HepG2 (cell line): ENCODE measurements at regions not wholly inside any gene's neighbourhood (a gene's known extent, or its start where the extent isn't known, plus 50 kb on each side); places are given as distances from the start of the nearest gene placed in this dataset.

ENCODE experiments used
- HMGA1 ChIP-seq: sonication (generic); formaldehyde crosslinking; conservative IDR thresholded peaks from 2 replicates; pipeline ENCODE4 v1.4.0; 2020; ENCODE audit warnings: missing genetic modification reagents
- MEIS1 ChIP-seq: sonication (generic); formaldehyde crosslinking; IDR thresholded peaks from 2 replicates; pipeline ENCODE4 v1.9.0; 2021; ENCODE audit warnings: mild to moderate bottlenecking, missing genetic modification reagents, moderate library complexity, borderline replicate concordance
- MZF1 ChIP-seq: sonication (generic); formaldehyde crosslinking; IDR thresholded peaks from 2 replicates; pipeline ENCODE4 v1.8.1; 2023; ENCODE audit warnings: mild to moderate bottlenecking, missing genetic modification reagents, borderline replicate concordance
- NFE2 ChIP-seq: sonication (generic); formaldehyde crosslinking; IDR thresholded peaks from 2 replicates; pipeline ENCODE4 v1.4.0; 2020; ENCODE audit warnings: missing genetic modification reagents
- RARA ChIP-seq: IDR thresholded peaks from 2 replicates; pipeline ENCODE4 v1.6.1; 2016; ENCODE audit warnings: missing genetic modification reagents, missing compliant biosample characterization
- RBAK ChIP-seq: sonication (generic); formaldehyde crosslinking; IDR thresholded peaks from 2 replicates; pipeline ENCODE4 v1.5.1; 2020; ENCODE audit warnings: mild to moderate bottlenecking, missing genetic modification reagents
- ZFP36L2 ChIP-seq: sonication (generic); formaldehyde crosslinking; IDR thresholded peaks from 2 replicates; pipeline ENCODE4 v1.4.0; 2020; ENCODE audit warnings: missing genetic modification reagents
- ZMYM4 ChIP-seq: sonication (generic); formaldehyde crosslinking; IDR thresholded peaks from 2 replicates; pipeline ENCODE4 v1.8.1; 2023; ENCODE audit warnings: mild to moderate bottlenecking, missing genetic modification reagents
- ZNF121 ChIP-seq: sonication (generic); formaldehyde crosslinking; IDR thresholded peaks from 2 replicates; pipeline ENCODE4 v1.5.0; 2020; ENCODE audit warnings: mild to moderate bottlenecking, missing genetic modification reagents
- ZNF432 ChIP-seq: sonication (generic); formaldehyde crosslinking; IDR thresholded peaks from 2 replicates; pipeline ENCODE4 v1.5.0; 2020; ENCODE audit warnings: missing genetic modification reagents, mild to moderate bottlenecking, borderline replicate concordance
- ZNF557 ChIP-seq: sonication (generic); formaldehyde crosslinking; IDR thresholded peaks from 2 replicates; pipeline ENCODE4 v1.4.0; 2020; ENCODE audit warnings: missing genetic modification reagents
- ZNF773 ChIP-seq: sonication (generic); formaldehyde crosslinking; IDR thresholded peaks from 2 replicates; pipeline ENCODE4 v1.4.0; 2020; ENCODE audit warnings: missing genetic modification reagents, borderline replicate concordance
- ZNF878 ChIP-seq: sonication (generic); formaldehyde crosslinking; IDR thresholded peaks from 2 replicates; pipeline ENCODE4 v1.8.1; 2023; ENCODE audit warnings: mild to moderate bottlenecking, missing genetic modification reagents, moderate library complexity
- TF ChIP-seq, protein P1 (sequence below): sonication (generic); formaldehyde crosslinking; IDR thresholded peaks from 2 replicates; pipeline ENCODE4 v1.4.0; 2020; ENCODE audit warnings: missing genetic modification reagents
- TF ChIP-seq, protein P2 (sequence below): sonication (generic); formaldehyde crosslinking; IDR thresholded peaks from 2 replicates; pipeline ENCODE4 v1.5.1; 2020; ENCODE audit warnings: missing genetic modification reagents, mild to moderate bottlenecking, borderline replicate concordance
- TF ChIP-seq, protein P3 (sequence below): sonication (generic); formaldehyde crosslinking; IDR thresholded peaks from 2 replicates; pipeline ENCODE4 v1.5.1; 2020; ENCODE audit warnings: missing genetic modification reagents, mild to moderate bottlenecking, borderline replicate concordance
- TF ChIP-seq, protein P4 (sequence below): sonication (generic); formaldehyde crosslinking; IDR thresholded peaks from 2 replicates; pipeline ENCODE4 v1.4.0; 2020; ENCODE audit warnings: missing genetic modification reagents
- TF ChIP-seq, protein P5 (sequence below): sonication (generic); formaldehyde crosslinking; IDR thresholded peaks from 2 replicates; pipeline ENCODE4 v1.4.0; 2020; ENCODE audit warnings: missing genetic modification reagents, mild to moderate bottlenecking, borderline replicate concordance

DNA sequence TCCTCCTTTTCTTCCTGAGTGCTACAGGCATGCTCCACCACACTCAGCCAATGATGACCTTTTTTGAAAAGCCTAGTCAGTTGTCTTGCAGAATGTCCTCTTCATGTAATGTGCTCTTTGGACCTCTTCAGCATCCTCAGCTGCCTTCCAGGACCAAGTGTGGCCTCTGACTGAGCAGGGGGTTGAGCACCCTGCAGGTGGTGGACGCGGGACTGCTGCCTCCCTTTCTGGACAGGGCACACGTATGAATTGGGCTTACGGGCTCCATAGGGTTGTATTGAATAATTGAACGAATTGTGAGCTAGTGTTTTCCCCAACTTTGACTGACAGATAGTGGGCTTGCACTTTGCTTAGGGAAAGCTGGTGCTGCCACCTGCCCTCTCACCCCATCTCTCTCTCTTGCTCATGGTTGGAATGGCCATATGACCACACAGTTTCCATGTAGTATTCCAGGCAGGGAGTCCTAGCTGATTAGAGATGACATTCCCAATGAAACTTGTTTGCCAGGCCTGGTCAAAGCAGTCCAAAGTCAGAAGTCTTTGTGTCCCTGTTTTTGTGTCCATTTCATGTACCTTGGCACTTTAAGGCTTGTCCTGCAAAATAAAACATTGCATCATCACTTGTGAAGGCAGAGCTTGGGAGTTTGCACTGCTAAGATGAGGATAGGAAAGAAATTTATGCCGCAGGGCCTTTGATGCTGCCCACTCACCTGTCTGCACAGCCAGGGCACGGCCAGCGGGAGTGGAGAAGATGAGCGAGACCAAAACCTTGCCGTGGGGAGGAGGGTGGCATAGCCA lies 76.3 kb upstream of the NPAS1 start (continued):
- TF ChIP-seq, protein P1, sequence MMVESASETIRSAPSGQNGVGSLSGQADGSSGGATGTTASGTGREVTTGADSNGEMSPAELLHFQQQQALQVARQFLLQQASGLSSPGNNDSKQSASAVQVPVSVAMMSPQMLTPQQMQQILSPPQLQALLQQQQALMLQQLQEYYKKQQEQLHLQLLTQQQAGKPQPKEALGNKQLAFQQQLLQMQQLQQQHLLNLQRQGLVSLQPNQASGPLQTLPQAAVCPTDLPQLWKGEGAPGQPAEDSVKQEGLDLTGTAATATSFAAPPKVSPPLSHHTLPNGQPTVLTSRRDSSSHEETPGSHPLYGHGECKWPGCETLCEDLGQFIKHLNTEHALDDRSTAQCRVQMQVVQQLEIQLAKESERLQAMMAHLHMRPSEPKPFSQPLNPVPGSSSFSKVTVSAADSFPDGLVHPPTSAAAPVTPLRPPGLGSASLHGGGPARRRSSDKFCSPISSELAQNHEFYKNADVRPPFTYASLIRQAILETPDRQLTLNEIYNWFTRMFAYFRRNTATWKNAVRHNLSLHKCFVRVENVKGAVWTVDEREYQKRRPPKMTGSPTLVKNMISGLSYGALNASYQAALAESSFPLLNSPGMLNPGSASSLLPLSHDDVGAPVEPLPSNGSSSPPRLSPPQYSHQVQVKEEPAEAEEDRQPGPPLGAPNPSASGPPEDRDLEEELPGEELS, result peak; percentile 30; the same call in 1 of the 2 replicates
- TF ChIP-seq ZNF773 (CRISPR knock-in tag), result no peak
- TF ChIP-seq ZNF432, result no peak
- TF ChIP-seq HMGA1 (CRISPR knock-in tag), result no peak
- TF ChIP-seq RARA (CRISPR knock-in tag), result no peak
- TF ChIP-seq ZNF878, result no peak
- peak; percentile 62; the same call in 1 of the 2 replicates for TF ChIP-seq ZMYM4 (CRISPR knock-in tag)
- TF ChIP-seq, protein P2, sequence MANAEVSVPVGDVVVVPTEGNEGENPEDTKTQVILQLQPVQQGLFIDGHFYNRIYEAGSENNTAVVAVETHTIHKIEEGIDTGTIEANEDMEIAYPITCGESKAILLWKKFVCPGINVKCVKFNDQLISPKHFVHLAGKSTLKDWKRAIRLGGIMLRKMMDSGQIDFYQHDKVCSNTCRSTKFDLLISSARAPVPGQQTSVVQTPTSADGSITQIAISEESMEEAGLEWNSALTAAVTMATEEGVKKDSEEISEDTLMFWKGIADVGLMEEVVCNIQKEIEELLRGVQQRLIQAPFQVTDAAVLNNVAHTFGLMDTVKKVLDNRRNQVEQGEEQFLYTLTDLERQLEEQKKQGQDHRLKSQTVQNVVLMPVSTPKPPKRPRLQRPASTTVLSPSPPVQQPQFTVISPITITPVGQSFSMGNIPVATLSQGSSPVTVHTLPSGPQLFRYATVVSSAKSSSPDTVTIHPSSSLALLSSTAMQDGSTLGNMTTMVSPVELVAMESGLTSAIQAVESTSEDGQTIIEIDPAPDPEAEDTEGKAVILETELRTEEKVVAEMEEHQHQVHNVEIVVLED, result no peak
- TF ChIP-seq RBAK, result peak; percentile 58; the same call in 1 of the 2 replicates
- TF ChIP-seq MEIS1, result 0 out of 2 replicates have a peak, but pooled peaks have one; percentile 41
- peak; percentile 84 for TF ChIP-seq ZNF121 (CRISPR knock-in tag)
- TF ChIP-seq ZNF557 (CRISPR knock-in tag), result no peak
- TF ChIP-seq, protein P3, sequence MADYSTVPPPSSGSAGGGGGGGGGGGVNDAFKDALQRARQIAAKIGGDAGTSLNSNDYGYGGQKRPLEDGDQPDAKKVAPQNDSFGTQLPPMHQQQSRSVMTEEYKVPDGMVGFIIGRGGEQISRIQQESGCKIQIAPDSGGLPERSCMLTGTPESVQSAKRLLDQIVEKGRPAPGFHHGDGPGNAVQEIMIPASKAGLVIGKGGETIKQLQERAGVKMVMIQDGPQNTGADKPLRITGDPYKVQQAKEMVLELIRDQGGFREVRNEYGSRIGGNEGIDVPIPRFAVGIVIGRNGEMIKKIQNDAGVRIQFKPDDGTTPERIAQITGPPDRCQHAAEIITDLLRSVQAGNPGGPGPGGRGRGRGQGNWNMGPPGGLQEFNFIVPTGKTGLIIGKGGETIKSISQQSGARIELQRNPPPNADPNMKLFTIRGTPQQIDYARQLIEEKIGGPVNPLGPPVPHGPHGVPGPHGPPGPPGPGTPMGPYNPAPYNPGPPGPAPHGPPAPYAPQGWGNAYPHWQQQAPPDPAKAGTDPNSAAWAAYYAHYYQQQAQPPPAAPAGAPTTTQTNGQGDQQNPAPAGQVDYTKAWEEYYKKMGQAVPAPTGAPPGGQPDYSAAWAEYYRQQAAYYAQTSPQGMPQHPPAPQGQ (CRISPR knock-in tag), result no peak
- TF ChIP-seq NFE2, result no peak
- TF ChIP-seq, protein P4, sequence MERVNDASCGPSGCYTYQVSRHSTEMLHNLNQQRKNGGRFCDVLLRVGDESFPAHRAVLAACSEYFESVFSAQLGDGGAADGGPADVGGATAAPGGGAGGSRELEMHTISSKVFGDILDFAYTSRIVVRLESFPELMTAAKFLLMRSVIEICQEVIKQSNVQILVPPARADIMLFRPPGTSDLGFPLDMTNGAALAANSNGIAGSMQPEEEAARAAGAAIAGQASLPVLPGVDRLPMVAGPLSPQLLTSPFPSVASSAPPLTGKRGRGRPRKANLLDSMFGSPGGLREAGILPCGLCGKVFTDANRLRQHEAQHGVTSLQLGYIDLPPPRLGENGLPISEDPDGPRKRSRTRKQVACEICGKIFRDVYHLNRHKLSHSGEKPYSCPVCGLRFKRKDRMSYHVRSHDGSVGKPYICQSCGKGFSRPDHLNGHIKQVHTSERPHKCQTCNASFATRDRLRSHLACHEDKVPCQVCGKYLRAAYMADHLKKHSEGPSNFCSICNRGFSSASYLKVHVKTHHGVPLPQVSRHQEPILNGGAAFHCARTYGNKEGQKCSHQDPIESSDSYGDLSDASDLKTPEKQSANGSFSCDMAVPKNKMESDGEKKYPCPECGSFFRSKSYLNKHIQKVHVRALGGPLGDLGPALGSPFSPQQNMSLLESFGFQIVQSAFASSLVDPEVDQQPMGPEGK (CRISPR knock-in tag), result no peak
- no peak for TF ChIP-seq MZF1 (CRISPR knock-in tag)
- no peak for TF ChIP-seq ZFP36L2 (CRISPR knock-in tag)
- TF ChIP-seq, protein P5, sequence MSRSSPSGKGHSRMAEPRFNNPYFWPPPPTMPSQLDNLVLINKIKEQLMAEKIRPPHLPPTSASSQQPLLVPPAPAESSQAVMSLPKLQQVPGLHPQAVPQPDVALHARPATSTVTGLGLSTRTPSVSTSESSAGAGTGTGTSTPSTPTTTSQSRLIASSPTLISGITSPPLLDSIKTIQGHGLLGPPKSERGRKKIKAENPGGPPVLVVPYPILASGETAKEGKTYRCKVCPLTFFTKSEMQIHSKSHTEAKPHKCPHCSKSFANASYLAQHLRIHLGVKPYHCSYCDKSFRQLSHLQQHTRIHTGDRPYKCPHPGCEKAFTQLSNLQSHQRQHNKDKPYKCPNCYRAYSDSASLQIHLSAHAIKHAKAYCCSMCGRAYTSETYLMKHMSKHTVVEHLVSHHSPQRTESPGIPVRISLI, result no peak
